NCI-H1092 (cell line): ENCODE measurements at regions not wholly inside any gene's neighbourhood (a gene's known extent, or its start where the extent isn't known, plus 50 kb on each side); places are given as distances from the start of the nearest gene placed in this dataset.

Source experiments
- DNase-seq: peaks from one replicate; lab custom pipeline; 2025; lab: John Stamatoyannopoulos, UW

GRCh38 chr18:27627927-27628326 is 442.8 kb upstream of the CHST9 start:
- no peak for DNase-seq

GRCh38 chr18:27621236-27621890 is 436.3 kb upstream of the CHST9 start:
- DNase-seq = no peak

- DNase-seq = no peak
Observed at GRCh38 chr18:27619906-27620305, 434.8 kb upstream of the CHST9 start.

DNA sequence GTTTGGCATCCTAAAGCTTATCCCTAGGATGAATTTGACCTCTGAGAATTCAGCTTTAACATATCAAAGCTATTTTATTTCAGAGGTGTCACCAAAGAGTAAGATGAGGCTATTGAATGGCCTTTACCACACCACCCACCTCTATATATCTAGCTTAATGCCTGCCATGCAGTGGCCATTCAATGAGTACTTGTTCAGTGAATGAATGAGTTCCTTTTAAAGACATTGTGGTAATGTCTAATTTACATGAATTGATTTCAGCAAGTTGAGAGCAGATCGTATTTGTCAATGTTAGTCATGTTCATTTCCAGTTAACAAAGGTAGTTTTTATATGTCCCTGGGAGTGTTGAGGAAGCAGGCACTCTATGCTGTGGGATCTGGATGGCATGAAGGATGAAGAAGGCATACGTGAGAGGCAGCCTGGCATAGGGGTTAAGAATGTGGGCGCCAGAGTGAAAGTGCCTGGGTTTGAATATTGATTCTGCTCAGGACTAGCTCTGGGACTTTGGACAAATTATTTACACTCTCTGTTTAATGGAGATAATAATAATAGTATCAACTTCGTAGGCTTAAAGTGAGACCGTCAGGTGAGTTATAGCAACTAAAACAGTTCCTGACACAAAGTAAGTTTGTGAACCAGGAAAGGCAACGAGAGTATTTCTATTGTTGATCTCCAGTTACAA is 434.1 kb upstream of the CHST9 start:
- no peak for DNase-seq

DNA sequence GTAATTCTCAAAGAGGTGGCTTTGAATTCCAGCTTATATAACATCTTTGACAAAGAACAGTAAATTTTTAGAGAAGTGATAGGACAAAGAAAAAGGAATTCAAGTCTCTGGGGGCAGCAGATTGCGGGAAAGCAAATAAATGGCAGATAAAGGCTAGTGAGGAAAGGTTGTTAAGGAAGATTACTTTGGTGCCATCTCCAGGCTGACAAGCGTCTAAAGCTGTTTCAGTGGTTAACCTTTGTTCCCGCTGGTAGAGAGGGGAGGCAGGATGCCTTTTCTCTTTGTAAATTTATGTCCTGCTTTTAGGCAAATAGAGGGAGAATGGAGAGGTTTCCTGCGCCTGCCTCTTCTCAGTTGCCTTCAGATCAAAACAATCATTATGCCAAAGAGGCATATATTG is 431.2 kb upstream of the CHST9 start:
- no peak for DNase-seq

DNA sequence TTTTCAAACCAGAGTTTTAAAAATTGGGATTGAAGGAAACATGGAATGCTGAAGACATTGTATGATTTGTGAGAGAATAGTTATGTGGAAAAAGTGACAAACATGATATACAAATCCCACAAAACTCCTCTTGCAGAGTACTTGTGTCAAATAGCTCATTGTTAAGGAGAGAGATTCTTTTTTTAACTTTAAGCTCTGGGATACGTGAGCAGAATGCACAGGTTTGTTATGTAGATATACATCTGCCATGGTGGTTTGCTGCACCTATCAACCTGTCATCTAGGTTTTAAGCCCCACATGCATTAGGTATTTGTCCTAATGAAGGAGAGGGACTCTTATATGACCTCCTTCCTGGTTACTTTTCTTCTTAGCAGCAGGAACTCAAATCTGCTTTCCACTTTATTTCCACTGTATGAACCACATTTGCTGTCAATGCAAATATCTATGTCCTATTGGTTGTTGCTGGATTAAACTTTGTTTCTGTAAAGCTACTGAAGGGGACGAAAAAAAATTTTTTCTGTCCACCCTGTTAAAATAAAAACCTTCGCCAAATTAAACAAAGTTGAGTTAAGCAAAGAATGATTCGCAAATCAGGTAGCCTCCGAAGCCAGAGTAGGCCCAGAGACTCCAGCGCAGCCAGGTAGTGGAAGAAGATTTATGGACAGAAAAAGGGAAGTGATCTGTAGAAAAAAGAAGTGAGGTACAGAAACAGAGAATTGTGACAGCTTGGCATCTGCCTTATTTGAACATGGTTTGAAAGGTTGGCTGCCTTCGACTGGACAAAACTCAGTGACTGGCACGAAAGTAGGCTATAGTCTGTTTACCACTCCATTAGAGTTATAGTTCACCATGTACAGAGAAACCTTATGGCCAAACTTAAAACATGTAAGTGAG is 430.1 kb upstream of the CHST9 start:
- DNase-seq = no peak

GRCh38 chr18:27609221-27609620 is 424.1 kb upstream of the CHST9 start:
- DNase-seq = no peak

DNA sequence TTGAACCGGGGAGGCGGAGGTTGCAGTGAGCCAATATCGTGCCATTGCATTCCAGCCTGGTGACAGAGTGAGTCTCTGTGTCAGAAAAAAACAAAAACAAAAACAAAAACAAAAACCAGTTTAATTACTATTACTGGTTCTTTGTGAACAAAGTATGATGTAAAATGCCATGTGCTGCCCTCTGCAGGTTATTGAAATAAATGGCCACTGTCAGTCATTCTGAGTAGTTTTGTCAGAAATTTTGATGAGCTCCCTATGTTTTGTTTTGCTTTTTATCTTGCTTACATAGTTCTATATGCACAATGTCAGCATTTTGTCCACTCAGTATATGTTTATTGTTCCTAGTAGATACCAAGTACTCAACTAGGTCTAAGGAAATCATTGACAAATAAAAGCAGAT is 423.6 kb upstream of the CHST9 start:
- no peak for DNase-seq

DNA sequence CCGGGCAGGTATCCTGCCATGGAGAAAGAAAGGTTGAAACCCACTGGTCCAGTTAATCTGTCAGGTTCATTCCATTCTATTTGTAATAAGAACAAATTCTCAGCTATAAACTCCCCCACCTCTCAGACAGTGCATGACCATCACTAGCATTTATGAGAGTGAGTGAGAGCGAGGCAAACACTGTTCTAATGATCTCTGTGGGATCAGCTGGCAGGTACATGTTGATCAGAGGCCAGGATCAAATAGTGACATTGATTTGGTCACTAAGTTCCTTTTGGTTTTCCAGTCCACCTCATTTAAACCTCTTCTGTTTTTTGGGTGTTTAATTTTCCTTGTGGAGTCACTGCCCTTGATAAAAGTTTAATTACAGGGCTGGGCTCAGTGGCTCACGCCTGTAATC is 423.1 kb upstream of the CHST9 start:
- no peak for DNase-seq

DNA sequence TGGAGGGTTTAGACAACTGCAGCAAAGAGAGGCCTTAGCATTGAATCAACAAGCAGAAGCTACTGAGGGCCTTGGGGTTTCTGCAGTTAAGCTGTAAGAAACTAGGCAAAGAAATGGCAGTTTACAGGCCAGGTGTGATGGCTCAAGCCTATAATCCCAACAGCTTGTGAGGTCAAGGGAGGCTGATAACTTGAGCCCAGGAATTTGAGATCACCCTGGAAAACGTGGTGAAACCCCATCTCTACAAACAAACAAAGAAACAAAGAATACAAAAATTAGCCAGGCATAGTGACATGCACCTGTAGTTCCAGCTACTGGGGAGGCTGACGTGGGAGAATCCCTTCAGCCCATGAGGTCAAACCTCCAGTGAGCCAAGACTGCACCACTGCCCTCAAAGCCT is 421.6 kb upstream of the CHST9 start:
- DNase-seq = no peak

DNA sequence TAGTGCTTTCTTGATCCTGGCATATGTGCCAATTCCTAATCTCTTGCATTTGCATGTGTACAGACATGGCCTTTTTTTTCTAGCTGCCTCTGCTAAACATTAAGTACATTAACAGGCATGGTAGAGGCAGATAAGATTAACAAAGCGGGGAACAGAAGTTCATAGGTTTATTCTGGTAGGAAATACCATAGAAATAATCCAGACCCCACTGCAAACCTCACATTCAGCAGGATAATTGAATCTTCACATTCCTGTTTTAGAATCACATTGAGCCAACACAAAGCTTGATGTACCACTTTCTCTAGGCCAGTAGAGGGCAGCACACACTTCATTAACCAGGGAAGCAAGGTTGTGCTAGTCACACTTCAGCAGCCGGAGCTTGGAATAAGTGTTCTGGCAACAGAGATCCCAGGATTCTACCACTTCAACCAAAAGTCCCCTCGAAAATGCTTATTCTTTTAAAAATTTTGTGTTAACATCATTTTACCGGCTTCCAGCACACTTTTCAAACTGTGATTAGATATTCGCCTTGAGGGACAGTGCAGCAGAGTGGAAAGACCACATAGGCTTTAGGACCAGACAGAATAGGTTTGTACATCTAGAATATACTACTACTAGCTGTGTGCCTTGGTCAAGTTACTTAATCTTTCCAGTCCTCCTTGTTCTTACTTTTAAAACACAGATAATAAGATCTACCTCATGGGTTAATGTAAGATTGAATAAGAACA is 420.2 kb upstream of the CHST9 start:
- peak; percentile 86 for DNase-seq

DNA sequence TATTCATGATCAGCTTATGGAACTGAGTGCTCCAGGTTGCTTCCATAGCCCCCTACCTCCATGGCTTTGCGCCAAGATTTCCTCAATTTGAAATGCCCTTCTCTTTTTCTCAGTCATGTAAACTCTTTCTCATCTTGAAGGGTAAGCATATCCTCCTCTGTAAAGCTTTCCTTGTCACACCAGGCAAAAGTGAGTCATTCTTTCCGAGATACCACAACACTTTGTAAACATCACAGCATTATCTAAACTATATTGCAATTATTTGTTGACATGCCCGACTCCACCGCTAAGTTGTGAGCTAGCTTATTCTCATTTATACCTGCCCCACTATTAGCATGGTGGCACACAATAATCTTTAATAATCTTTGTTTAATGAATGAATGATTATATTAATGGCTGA is 419.5 kb upstream of the CHST9 start:
- DNase-seq = no peak

DNA sequence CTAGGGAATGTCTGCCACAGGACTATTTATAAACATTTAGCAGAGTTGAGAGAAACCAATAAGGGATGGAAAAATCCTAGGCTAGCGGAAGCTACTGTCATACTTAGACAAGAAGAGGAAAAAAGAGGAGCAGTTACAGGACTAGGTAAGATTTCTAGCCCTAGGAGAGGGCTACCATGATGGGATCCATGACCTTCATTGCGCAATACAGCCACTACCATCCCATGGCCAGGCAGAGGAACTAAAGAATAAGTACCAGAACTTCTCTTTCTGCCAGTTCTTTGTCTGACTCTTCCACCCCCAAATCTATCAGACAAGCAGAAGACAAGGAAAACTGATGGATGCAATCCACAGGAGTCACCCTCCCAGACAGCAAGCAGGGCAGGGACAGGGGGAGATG is 417.0 kb upstream of the CHST9 start:
- no peak for DNase-seq

DNA sequence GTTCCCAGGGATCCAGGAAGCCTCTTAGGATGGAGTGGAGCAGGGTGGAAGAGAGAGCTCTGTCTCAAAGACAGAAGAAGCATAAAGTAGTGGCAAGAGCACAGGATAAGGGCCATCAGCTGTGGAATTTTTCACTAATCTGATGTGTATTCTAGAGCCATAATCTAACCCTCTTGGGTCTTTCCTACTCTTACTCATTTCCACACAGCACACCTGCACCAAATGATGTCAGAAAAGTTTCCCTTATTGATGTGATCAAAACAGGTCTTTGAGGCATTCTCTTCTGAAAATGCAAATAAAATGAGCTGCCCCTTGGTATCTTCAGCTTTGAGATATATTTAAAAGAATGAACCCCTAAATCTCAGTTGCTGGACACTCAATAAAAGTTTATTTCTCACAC is 415.1 kb upstream of the CHST9 start:
- no peak for DNase-seq

GRCh38 chr18:27599202-27599829 is 414.2 kb upstream of the CHST9 start:
- peak; percentile 35 for DNase-seq

DNA sequence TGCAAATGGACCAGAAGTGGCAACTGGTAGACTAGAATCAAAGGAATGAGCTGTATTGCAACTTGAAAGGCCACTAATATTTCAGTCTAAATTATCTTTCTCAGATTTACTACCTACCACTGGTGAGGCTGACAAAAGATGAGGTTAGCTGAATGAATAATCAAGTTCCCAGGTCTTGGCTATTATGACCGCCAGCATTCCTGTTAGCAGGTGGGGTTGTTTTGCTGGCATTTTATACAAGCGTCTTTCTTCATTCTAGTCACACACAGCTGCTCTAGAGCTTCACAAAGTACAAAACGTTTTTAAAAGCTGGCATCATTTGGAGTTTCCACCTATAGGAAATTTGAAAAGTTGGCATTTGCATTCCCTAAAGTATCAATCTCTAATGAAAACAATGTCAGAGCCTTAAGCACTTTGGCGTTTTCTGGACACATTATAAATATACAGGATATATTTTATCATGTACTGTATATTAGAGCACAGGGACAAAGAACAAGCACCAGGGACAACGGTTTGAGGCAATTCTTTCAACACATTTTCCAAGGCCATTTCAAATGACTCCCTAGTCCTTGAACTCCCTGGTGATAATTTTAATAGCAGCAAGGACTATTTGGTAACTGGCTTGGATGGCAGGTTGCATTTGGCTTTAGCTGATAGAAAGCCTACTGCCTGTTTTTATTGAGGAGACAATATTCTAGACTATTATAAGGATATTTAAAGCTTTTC is 410.2 kb upstream of the CHST9 start:
- no peak for DNase-seq

GRCh38 chr18:27585602-27586173 is 400.6 kb upstream of the CHST9 start:
- no peak for DNase-seq

DNA sequence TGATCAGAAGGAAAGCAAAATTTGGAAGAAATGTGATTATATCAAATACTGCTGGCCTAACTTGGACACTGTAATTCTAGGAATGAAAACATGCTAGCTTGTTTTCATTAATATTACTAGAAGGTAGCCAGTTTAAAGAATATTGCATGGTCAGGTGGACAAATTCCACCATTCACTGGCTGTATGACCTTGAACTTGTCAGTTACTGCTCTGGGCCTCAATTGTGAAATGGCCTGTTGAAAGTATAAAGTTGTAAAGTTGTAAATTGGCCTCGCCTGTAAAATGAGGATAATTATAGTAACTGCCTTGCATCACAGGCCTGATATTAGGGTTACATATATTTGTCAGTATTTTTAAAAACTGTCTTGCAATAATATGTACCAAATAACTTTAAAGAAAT is 398.4 kb upstream of the CHST9 start:
- DNase-seq = no peak

DNA sequence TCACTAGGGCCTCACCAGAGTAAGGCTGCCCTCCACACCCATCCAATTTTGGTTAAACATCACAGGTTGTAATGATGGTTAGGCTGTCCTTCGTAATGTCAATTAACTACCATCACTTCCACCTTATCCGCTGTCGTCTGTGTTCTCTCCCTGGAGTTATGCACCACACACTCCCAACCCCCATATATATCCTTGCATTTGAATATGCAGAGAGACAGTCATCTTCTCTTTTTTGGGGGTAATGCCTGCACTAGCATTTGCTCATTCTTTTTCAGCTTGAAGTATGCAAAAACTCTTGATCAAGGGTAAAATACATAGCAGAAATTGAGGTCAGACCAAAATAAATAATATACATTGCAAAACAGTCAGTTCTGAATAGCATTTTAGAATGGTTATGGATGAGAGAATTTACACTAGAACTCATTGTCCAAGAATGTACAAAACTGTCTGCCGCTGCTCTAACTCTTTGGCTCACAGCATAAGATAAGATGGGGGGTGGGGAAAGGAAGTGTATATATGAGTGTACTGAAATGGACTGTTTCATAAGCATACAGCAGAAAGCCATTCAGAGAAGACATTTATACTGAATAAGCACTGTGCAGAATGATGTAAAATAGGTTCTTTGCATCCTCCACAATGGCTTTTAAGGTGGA is 397.8 kb upstream of the CHST9 start:
- DNase-seq = no peak

DNA sequence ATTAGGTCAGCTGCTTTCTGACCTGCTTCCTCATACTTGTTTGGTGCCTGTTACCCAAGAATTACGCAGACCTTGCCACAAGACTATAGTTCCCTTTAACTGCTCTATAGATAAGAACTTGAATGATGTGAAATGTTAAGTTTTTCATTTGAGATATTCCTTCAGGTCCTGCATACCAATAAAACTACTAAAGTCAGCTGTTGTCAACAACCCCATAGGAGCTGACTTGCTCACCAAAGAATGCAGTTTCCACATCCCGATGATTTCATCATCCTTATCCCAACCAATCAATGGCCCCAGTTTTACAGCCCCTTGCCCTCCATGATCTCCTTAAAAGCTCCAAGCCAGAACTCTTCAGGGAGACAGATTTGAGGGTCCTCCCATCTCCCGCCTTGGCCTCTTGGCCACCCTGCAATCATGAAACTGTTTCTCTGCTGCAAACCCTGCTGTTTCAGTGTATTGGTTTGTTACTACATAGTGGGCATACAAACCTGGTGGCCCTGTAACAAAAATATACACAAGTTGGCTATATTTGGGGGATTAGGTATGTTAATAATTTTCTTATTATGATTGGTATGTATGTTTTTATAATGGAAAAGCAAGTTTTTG is 396.3 kb upstream of the CHST9 start:
- DNase-seq = no peak
